SKM-1 treated with dmso at 0.1 percent for 144 hours (cell line): ENCODE measurements at regions not wholly inside any gene's neighbourhood (a gene's known extent, or its start where the extent isn't known, plus 50 kb on each side); places are given as distances from the start of the nearest gene placed in this dataset.
"Not testable (repeated sequence)": the region's sequence is repeated elsewhere in the genome, so short reads cannot be mapped to it uniquely, and the experiment has no call there.

Experiments
- DNase-seq: peaks from one replicate; lab custom pipeline; 2025; ENCODE audit not compliant: unreplicated experiment; lab: John Stamatoyannopoulos, UW

- no peak for DNase-seq
These were observed 1195.9 kb downstream of the ROBO2 start for GRCh38 chr3:78235841-78236240.

GRCh38 chr3:78238811-78239210 is 1198.9 kb downstream of the ROBO2 start:
- DNase-seq, result no peak

- DNase-seq, result no peak
These were observed 1202.8 kb downstream of the ROBO2 start for GRCh38 chr3:78242724-78243123.

- DNase-seq, result no peak
These were observed 1204.2 kb downstream of the ROBO2 start for GRCh38 chr3:78244136-78244535.

GRCh38 chr3:78249294-78249693 is 1209.4 kb downstream of the ROBO2 start:
- DNase-seq, result no peak

GRCh38 chr3:78253860-78254259 is 1214.0 kb downstream of the ROBO2 start:
- no peak for DNase-seq

GRCh38 chr3:78255403-78255802 is 1215.5 kb downstream of the ROBO2 start:
- no peak for DNase-seq

GRCh38 chr3:78256123-78256522 is 1216.2 kb downstream of the ROBO2 start:
- no peak for DNase-seq

GRCh38 chr3:78257951-78258530 is 1218.1 kb downstream of the ROBO2 start:
- no peak for DNase-seq

GRCh38 chr3:78258798-78259197 is 1218.9 kb downstream of the ROBO2 start:
- no peak for DNase-seq

- no peak for DNase-seq
These were observed 1220.5 kb downstream of the ROBO2 start for GRCh38 chr3:78260388-78260787.

- DNase-seq, result not testable (repeated sequence)
These were observed 1226.7 kb downstream of the ROBO2 start for GRCh38 chr3:78266550-78266949.

GRCh38 chr3:78267235-78267634 is 1227.3 kb downstream of the ROBO2 start:
- no peak for DNase-seq

- no peak for DNase-seq
These were observed 1228.2 kb downstream of the ROBO2 start for GRCh38 chr3:78268087-78268486.

- peak; percentile 23 for DNase-seq
These were observed 1229.1 kb downstream of the ROBO2 start for GRCh38 chr3:78268716-78269668.

- no peak for DNase-seq
These were observed 1233.4 kb downstream of the ROBO2 start for GRCh38 chr3:78273326-78273725.

GRCh38 chr3:78274475-78275065 is 1234.7 kb downstream of the ROBO2 start:
- DNase-seq, result no peak

- no peak for DNase-seq
These were observed 1235.5 kb downstream of the ROBO2 start for GRCh38 chr3:78275420-78275852.

- no peak for DNase-seq
These were observed 1237.3 kb downstream of the ROBO2 start for GRCh38 chr3:78277220-78277619.

GRCh38 chr3:78277801-78278200 is 1237.9 kb downstream of the ROBO2 start:
- DNase-seq, result no peak

GRCh38 chr3:78279091-78279490 is 1239.2 kb downstream of the ROBO2 start:
- DNase-seq, result no peak

- no peak for DNase-seq
These were observed 1241.5 kb downstream of the ROBO2 start for GRCh38 chr3:78281381-78281780.
